ENCODE measurements at regions not wholly inside any gene's neighbourhood (a gene's known extent, or its start where the extent isn't known, plus 50 kb on each side); places are given as distances from the start of the nearest gene placed in this dataset.

- Histone ChIP-seq H3K4me3 (ENCODE audit: low read length) (no peak overlapping the region), H3K9me3 (ENCODE audit: control insufficient read depth, insufficient read depth, low read length) (no peaks in the 10 kb centered on the region), H3K27me3 (ENCODE audit: control insufficient read depth, insufficient read depth, low read length) (no peaks in the 10 kb centered on the region), H3K36me3 (ENCODE audit: control insufficient read depth, insufficient read depth, low read length) (no peaks in the 10 kb centered on the region), H3K27ac (ENCODE audit: low read length) (no peak overlapping the region), H3K4me1 (ENCODE audit: control insufficient read depth, insufficient read depth, low read length) (no peaks in the 10 kb centered on the region)
- WGBS (ENCODE audit: insufficient coverage, insufficient read length), result no CpG with 5 or more reads among the region's 4 CpGs
- no peak for DNase-seq (ENCODE audit: low read depth, low spot score)
Measured at GRCh38 chr13:105929505-105929904, 606.0 kb downstream of the EFNB2 start.

DNA sequence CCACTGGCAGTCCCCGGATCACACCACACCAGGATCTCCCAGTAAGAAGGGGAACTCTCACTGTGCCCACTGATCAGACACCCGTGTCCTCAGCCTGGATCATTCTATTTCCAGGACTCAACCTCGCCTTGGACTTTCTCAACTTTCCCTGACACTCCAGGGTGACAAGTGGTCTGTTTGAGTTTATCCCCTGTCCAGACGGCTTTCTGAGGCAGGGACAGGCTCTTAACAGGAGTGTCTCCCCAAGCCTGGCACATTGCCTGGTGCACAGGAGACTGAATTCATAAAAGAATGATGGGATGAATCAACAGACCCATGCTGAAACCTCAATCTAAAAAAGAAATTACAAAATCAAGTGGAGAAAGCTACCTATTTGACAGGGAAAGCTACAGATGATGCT is 606.6 kb downstream of the EFNB2 start:
- Histone ChIP-seq H3K4me3 (ENCODE audit: low read length) (no peak overlapping the region), H3K36me3 (ENCODE audit: control insufficient read depth, insufficient read depth, low read length) (no peaks in the 10 kb centered on the region), H3K4me1 (ENCODE audit: control insufficient read depth, insufficient read depth, low read length) (no peaks in the 10 kb centered on the region), H3K27me3 (ENCODE audit: control insufficient read depth, insufficient read depth, low read length) (no peaks in the 10 kb centered on the region), H3K27ac (ENCODE audit: low read length) (no peak overlapping the region), H3K9me3 (ENCODE audit: control insufficient read depth, insufficient read depth, low read length) (no peaks in the 10 kb centered on the region)
- no CpG with 5 or more reads among the region's 4 CpGs for WGBS (ENCODE audit: insufficient coverage, insufficient read length)
- no peak for DNase-seq (ENCODE audit: low read depth, low spot score)

GRCh38 chr13:105928048-105928447 is 607.4 kb downstream of the EFNB2 start:
- H3K27me3 ChIP-seq (ENCODE audit: control insufficient read depth, insufficient read depth, low read length), result no peaks in the 10 kb centered on the region
- no peaks in the 10 kb centered on the region for H3K4me1 ChIP-seq (ENCODE audit: control insufficient read depth, insufficient read depth, low read length)
- H3K9me3 ChIP-seq (ENCODE audit: control insufficient read depth, insufficient read depth, low read length), result no peaks in the 10 kb centered on the region
- WGBS (ENCODE audit: insufficient coverage, insufficient read length), result no CpG with 5 or more reads among the region's 1 CpG
- DNase-seq (ENCODE audit: low read depth, low spot score), result no peak
- no peak overlapping the region for H3K27ac ChIP-seq (ENCODE audit: low read length)
- no peaks in the 10 kb centered on the region for H3K36me3 ChIP-seq (ENCODE audit: control insufficient read depth, insufficient read depth, low read length)
- no peak overlapping the region for H3K4me3 ChIP-seq (ENCODE audit: low read length)

GRCh38 chr13:105925496-105925895 is 610.0 kb downstream of the EFNB2 start:
- Histone ChIP-seq H3K36me3 (ENCODE audit: control insufficient read depth, insufficient read depth, low read length) (no peaks in the 10 kb centered on the region), H3K4me1 (ENCODE audit: control insufficient read depth, insufficient read depth, low read length) (no peaks in the 10 kb centered on the region; the same call in 1 of the 2 replicates), H3K27ac (ENCODE audit: low read length) (no peak overlapping the region), H3K4me3 (ENCODE audit: low read length) (no peak overlapping the region), H3K9me3 (ENCODE audit: control insufficient read depth, insufficient read depth, low read length) (no peaks in the 10 kb centered on the region), H3K27me3 (ENCODE audit: control insufficient read depth, insufficient read depth, low read length) (no peaks in the 10 kb centered on the region)
- DNase-seq (ENCODE audit: low read depth, low spot score), result no peak
- no CpG with 5 or more reads among the region's 2 CpGs for WGBS (ENCODE audit: insufficient coverage, insufficient read length)

GRCh38 chr13:105921711-105922110 is 613.8 kb downstream of the EFNB2 start:
- no peak for DNase-seq (ENCODE audit: low read depth, low spot score)
- no CpG with 5 or more reads among the region's 3 CpGs for WGBS (ENCODE audit: insufficient coverage, insufficient read length)

GRCh38 chr13:105920370-105920769 is 615.1 kb downstream of the EFNB2 start:
- peaks cover 2% of the 10 kb centered on the region; the same call in 1 of the 2 replicates for H3K4me1 ChIP-seq (ENCODE audit: control insufficient read depth, insufficient read depth, low read length)
- no peaks in the 10 kb centered on the region for H3K27me3 ChIP-seq (ENCODE audit: control insufficient read depth, insufficient read depth, low read length)
- WGBS (ENCODE audit: insufficient coverage, insufficient read length), result no CpG with 5 or more reads among the region's 4 CpGs
- no peaks in the 10 kb centered on the region for H3K9me3 ChIP-seq (ENCODE audit: control insufficient read depth, insufficient read depth, low read length)
- no peaks in the 10 kb centered on the region for H3K36me3 ChIP-seq (ENCODE audit: control insufficient read depth, insufficient read depth, low read length)
- H3K27ac ChIP-seq (ENCODE audit: low read length), result no peak overlapping the region
- H3K4me3 ChIP-seq (ENCODE audit: low read length), result no peak overlapping the region
- DNase-seq (ENCODE audit: low read depth, low spot score), result no peak

More at GRCh38 chr13:105921711-105922110, 613.8 kb downstream of the EFNB2 start:
- no peak overlapping the region for H3K4me3 ChIP-seq (ENCODE audit: low read length)
- H3K9me3 ChIP-seq (ENCODE audit: control insufficient read depth, insufficient read depth, low read length), result no peaks in the 10 kb centered on the region
- H3K36me3 ChIP-seq (ENCODE audit: control insufficient read depth, insufficient read depth, low read length), result no peaks in the 10 kb centered on the region
- no peak overlapping the region for H3K27ac ChIP-seq (ENCODE audit: low read length)
- H3K4me1 ChIP-seq (ENCODE audit: control insufficient read depth, insufficient read depth, low read length), result peaks cover 2% of the 10 kb centered on the region; the same call in 1 of the 2 replicates
- H3K27me3 ChIP-seq (ENCODE audit: control insufficient read depth, insufficient read depth, low read length), result no peaks in the 10 kb centered on the region

DNA sequence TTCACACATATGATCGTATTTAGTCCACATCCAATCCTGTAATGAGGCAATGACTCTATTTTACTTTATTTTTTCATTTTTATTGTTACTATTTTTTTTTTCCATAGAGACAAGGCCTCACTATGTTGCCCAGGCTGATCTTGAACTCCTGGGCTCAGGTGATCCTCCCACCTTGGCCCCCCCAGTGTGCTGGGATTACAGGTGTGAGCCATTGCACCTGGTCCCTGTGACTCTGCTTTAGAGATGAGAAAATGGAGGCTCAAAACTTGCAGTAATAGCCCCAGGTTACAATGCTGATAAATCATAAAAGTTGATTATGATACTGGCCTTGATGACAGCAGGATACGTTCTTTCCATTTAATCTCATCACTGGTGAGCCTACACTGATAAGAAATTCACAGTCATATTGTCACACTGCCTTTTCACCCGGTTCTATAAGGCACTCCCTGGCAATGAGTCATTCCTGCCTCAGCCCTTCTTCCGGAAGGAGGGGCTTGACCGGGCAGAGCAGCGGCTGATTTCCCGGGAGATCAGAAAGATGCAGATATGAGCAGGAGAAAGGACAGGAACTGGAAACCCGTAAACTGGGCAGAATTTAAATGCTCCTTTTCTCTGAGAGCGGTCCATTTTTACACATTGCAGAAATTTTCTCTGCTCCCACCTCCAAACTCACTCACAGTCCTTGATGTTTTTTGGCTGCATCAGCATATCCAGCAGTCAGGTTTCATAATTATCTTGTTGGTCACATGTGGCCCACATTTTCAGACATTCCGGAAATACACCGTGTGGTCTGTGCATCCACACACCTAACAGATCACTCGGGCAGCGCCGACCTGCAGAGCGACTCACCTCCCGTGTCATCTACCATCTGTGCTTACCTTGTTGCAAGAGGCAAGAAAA is 616.4 kb downstream of the EFNB2 start:
- no CpG with 5 or more reads among the region's 16 CpGs for WGBS (ENCODE audit: insufficient coverage, insufficient read length)
- no peak overlapping the region for H3K27ac ChIP-seq (ENCODE audit: low read length)
- no peaks in the 10 kb centered on the region for H3K27me3 ChIP-seq (ENCODE audit: control insufficient read depth, insufficient read depth, low read length)
- DNase-seq (ENCODE audit: low read depth, low spot score), result no peak
- no peaks in the 10 kb centered on the region for H3K36me3 ChIP-seq (ENCODE audit: control insufficient read depth, insufficient read depth, low read length)
- no peak overlapping the region for H3K4me3 ChIP-seq (ENCODE audit: low read length)
- peaks cover 2% of the 10 kb centered on the region; the same call in 1 of the 2 replicates for H3K4me1 ChIP-seq (ENCODE audit: control insufficient read depth, insufficient read depth, low read length)
- H3K9me3 ChIP-seq (ENCODE audit: control insufficient read depth, insufficient read depth, low read length), result no peaks in the 10 kb centered on the region

DNA sequence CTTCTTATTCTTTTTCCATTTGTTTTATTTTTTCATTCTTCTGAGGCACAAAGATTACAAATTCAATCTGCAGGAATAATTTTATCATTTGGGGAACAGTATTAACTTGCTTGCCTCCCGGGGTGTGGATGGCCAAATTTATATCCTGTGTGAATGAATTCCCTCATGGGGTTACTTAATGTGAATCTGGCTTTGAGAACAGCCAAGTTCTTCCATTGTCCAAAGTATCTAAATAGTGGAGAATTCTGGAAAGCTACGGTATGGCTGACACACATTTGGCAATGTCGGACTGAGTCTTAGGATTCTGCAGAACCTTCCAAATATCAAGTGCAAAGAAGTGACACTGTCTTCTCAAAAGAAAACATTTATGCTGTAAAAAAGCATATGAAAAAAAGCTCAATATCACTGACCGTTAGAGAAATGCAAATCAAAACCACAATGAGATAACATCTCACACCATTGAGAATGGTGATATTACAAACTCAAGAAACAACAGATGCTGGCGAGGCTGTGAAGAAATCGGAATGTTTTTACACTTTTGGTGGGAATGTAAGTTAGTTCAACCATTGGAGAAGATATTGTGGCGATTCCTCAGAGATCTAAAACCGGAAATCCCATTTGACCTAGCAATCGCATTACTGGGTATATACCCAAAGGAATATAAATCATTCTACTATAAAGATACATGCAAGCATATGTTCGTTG is 620.2 kb downstream of the EFNB2 start:
- Histone ChIP-seq H3K27ac (ENCODE audit: low read length) (no peak overlapping the region), H3K9me3 (ENCODE audit: control insufficient read depth, insufficient read depth, low read length) (no peaks in the 10 kb centered on the region), H3K27me3 (ENCODE audit: control insufficient read depth, insufficient read depth, low read length) (no peaks in the 10 kb centered on the region), H3K4me1 (ENCODE audit: control insufficient read depth, insufficient read depth, low read length) (peaks cover 2% of the 10 kb centered on the region; the same call in 1 of the 2 replicates), H3K4me3 (ENCODE audit: low read length) (no peak overlapping the region), H3K36me3 (ENCODE audit: control insufficient read depth, insufficient read depth, low read length) (no peaks in the 10 kb centered on the region)
- no peak for DNase-seq (ENCODE audit: low read depth, low spot score)
- no CpG with 5 or more reads among the region's 10 CpGs for WGBS (ENCODE audit: insufficient coverage, insufficient read length)

DNA sequence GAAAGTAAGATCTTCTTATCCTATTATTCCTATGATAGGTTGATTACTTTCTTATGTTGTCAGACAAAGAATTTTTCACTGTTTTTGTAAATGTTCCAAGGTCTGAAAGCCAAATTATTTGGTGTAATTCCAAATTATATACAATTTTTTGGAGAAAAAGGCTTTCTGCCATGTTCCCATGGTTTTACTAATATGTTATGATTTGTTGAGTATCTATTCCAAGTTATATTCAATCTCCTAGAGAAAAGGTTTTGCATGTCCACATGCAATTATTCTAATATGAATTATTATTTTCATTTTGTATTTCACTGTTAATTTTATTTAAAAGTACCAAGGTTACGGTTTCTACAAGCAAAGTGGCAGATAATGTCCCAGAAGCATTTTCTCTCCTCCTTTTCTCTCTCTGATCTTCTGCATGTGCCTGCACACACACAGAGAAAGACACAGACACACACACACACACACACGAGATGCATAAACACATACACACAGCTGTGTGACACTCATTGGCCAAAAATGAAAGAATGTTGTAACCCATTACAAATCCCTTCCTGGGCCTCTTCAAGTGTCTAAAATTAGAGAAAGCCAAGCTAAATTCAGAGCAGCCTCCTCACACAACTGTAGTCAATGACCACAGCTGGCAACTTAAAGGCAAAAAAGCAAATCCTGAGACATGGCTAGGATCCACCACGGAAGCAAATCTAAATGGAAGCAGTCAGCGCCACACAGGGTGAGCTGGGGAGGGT is 621.0 kb downstream of the EFNB2 start:
- H3K9me3 ChIP-seq (ENCODE audit: control insufficient read depth, insufficient read depth, low read length), result no peaks in the 10 kb centered on the region
- WGBS (ENCODE audit: insufficient coverage, insufficient read length), result no CpG with 5 or more reads among the region's 4 CpGs
- no peaks in the 10 kb centered on the region for H3K36me3 ChIP-seq (ENCODE audit: control insufficient read depth, insufficient read depth, low read length)
- no peaks in the 10 kb centered on the region for H3K27me3 ChIP-seq (ENCODE audit: control insufficient read depth, insufficient read depth, low read length)
- no peak for DNase-seq (ENCODE audit: low read depth, low spot score)
- H3K4me1 ChIP-seq (ENCODE audit: control insufficient read depth, insufficient read depth, low read length), result peaks cover under 1% of the 10 kb centered on the region; the same call in 1 of the 2 replicates
- no peak overlapping the region for H3K4me3 ChIP-seq (ENCODE audit: low read length)
- H3K27ac ChIP-seq (ENCODE audit: low read length), result no peak overlapping the region

GRCh38 chr13:105908586-105908985 is 626.9 kb downstream of the EFNB2 start:
- Histone ChIP-seq H3K4me1 (ENCODE audit: control insufficient read depth, insufficient read depth, low read length) (no peaks in the 10 kb centered on the region), H3K9me3 (ENCODE audit: control insufficient read depth, insufficient read depth, low read length) (no peaks in the 10 kb centered on the region), H3K36me3 (ENCODE audit: control insufficient read depth, insufficient read depth, low read length) (no peaks in the 10 kb centered on the region), H3K27ac (ENCODE audit: low read length) (no peak overlapping the region), H3K27me3 (ENCODE audit: control insufficient read depth, insufficient read depth, low read length) (no peaks in the 10 kb centered on the region), H3K4me3 (ENCODE audit: low read length) (no peak overlapping the region)
- DNase-seq (ENCODE audit: low read depth, low spot score), result no peak
- no CpG with 5 or more reads among the region's 9 CpGs for WGBS (ENCODE audit: insufficient coverage, insufficient read length)

All from iPS DF 6.9 (cell line).